Daoy (cell line): ENCODE measurements at regions not wholly inside any gene's neighbourhood (a gene's known extent, or its start where the extent isn't known, plus 50 kb on each side); places are given as distances from the start of the nearest gene placed in this dataset.

ENCODE experiments used
- DNase-seq: peaks from one replicate; pipeline ENCODE4 v3.0.0-alpha.2; 2015; ENCODE audit warnings: low read depth

GRCh38 chr3:66744986-66745385 lies 244.2 kb upstream of the LRIG1 start:
- no peak for DNase-seq

- no peak for DNase-seq
These were observed 246.4 kb upstream of the LRIG1 start for GRCh38 chr3:66747261-66747660.

- DNase-seq, result no peak
These were observed 246.9 kb upstream of the LRIG1 start for GRCh38 chr3:66747696-66748095.

GRCh38 chr3:66748175-66748876 lies 247.5 kb upstream of the LRIG1 start:
- DNase-seq, result no peak

- DNase-seq, result no peak
These were observed 246.3 kb upstream of the KBTBD8 start for GRCh38 chr3:66751842-66752241.

- no peak for DNase-seq
These were observed 244.4 kb upstream of the KBTBD8 start for GRCh38 chr3:66753670-66754069.

GRCh38 chr3:66754613-66755012 lies 243.5 kb upstream of the KBTBD8 start:
- DNase-seq, result no peak

- DNase-seq, result no peak
These were observed 242.2 kb upstream of the KBTBD8 start for GRCh38 chr3:66755924-66756323.

- no peak for DNase-seq
These were observed 241.6 kb upstream of the KBTBD8 start for GRCh38 chr3:66756468-66757036.

GRCh38 chr3:66761093-66761780 lies 236.9 kb upstream of the KBTBD8 start:
- no peak for DNase-seq

- no peak for DNase-seq
These were observed 235.0 kb upstream of the KBTBD8 start for GRCh38 chr3:66762916-66763693.

- DNase-seq, result no peak
These were observed 220.0 kb upstream of the KBTBD8 start for GRCh38 chr3:66778107-66778506.

GRCh38 chr3:66778777-66779176 lies 219.3 kb upstream of the KBTBD8 start:
- DNase-seq, result no peak

GRCh38 chr3:66785191-66785909 lies 212.8 kb upstream of the KBTBD8 start:
- DNase-seq, result no peak

GRCh38 chr3:66789580-66790237 lies 208.4 kb upstream of the KBTBD8 start:
- DNase-seq, result no peak

GRCh38 chr3:66792086-66792485 lies 206.0 kb upstream of the KBTBD8 start:
- no peak for DNase-seq

GRCh38 chr3:66795365-66795764 lies 202.7 kb upstream of the KBTBD8 start:
- no peak for DNase-seq

- no peak for DNase-seq
These were observed 201.8 kb upstream of the KBTBD8 start for GRCh38 chr3:66796343-66796742.

GRCh38 chr3:66797889-66798560 lies 200.1 kb upstream of the KBTBD8 start:
- DNase-seq, result no peak

- DNase-seq, result no peak
These were observed 197.1 kb upstream of the KBTBD8 start for GRCh38 chr3:66800941-66801545.
